ENCODE measurements at regions not wholly inside any gene's neighbourhood (a gene's known extent, or its start where the extent isn't known, plus 50 kb on each side); places are given as distances from the start of the nearest gene placed in this dataset.

DNA sequence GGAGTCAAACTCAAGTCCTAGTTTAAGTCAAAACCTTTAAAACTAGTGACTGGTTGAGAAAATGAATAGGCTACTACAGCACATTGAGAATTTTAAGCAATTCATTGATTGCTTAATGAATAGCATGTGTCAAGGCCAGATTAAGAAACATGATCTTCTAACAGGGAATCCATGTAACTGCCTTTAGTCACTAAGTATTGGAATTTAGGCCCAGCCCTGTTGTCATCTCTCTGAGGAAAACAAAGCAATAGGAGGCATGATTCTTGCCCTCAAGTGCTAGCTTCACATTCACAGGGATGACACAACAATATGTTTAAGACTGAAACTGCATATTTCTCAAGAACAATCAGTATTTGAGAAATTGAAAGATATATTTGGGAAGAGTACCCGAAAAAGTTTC lies 70.0 kb upstream of the PTGS2 start:
- no peak for TF ChIP-seq RFX5 (IDR thresholded peaks at IDR 0.05; ENCODE audit: borderline replicate concordance, low read depth, low read length)
- no peak for TF ChIP-seq HDAC6 (IDR thresholded peaks at IDR 0.05; ENCODE audit: low read depth, low read length)

Measured in H1 (cell line).